ENCODE measurements at regions not wholly inside any gene's neighbourhood (a gene's known extent, or its start where the extent isn't known, plus 50 kb on each side); places are given as distances from the start of the nearest gene placed in this dataset.
"Not testable (repeated sequence)": the region's sequence is repeated elsewhere in the genome, so short reads cannot be mapped to it uniquely, and the experiment has no call there.

DNA sequence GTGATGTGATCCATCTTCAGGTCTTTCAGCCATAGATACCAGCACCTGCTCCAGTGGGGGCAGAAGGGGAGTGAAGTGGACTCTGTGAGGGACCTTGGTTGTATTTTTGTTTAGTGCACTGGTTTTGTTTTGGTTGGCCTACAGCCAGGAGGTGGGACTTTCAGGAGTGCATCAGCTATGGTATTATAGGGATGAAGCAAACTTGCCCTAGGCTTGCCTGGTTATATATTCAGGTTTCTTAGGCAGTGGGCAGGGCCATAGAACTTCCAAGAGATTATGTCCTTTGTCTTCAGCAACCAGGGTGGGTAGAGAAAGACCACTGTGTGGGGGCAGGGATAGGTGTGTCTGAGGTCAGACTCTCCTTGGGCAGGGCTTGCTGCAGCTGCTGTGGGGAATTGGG, 337.3 kb upstream of the SGO1 start:
- Histone ChIP-seq H3K36me3 (no peaks in the 10 kb centered on the region), H3K9me3 (no peaks in the 10 kb centered on the region)
- no peak for DNase-seq

DNA sequence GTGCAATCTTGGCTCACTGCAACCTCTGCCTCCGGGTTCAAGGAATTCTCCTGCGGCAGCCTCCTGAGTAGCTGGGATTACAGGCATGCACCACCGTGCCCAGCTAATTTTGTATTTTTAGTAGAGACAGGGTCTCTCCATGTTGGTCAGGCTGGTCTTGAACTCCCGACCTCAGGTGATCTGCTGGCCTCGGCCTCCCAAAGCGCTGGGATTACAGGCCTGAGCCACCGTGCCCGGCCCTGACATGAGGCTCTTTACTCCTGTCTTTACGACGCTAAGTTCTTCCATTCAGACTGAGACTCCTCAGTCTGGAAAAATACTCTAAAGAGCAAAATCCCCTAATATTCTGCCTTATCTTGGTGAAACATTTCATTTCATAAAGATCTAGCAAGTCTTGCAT, 331.3 kb upstream of the SGO1 start:
- not testable (repeated sequence) for H3K27me3 ChIP-seq; H3K4me1 ChIP-seq; DNase-seq; H3K36me3 ChIP-seq; H3K9me3 ChIP-seq; H3K4me3 ChIP-seq (ENCODE audit: low read depth, low read length)

More for the DNA sequence above, 337.3 kb upstream of the SGO1 start:
- TF ChIP-seq, protein P1, sequence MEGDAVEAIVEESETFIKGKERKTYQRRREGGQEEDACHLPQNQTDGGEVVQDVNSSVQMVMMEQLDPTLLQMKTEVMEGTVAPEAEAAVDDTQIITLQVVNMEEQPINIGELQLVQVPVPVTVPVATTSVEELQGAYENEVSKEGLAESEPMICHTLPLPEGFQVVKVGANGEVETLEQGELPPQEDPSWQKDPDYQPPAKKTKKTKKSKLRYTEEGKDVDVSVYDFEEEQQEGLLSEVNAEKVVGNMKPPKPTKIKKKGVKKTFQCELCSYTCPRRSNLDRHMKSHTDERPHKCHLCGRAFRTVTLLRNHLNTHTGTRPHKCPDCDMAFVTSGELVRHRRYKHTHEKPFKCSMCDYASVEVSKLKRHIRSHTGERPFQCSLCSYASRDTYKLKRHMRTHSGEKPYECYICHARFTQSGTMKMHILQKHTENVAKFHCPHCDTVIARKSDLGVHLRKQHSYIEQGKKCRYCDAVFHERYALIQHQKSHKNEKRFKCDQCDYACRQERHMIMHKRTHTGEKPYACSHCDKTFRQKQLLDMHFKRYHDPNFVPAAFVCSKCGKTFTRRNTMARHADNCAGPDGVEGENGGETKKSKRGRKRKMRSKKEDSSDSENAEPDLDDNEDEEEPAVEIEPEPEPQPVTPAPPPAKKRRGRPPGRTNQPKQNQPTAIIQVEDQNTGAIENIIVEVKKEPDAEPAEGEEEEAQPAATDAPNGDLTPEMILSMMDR (IDR thresholded peaks at IDR 0.05; ENCODE audit: low read depth, low read length), result no peak
- Histone ChIP-seq H3K4me1 (no peaks in the 10 kb centered on the region), H3K27me3 (no peaks in the 10 kb centered on the region), H3K4me3 (ENCODE audit: low read depth, low read length) (no peak overlapping the region)

DNA sequence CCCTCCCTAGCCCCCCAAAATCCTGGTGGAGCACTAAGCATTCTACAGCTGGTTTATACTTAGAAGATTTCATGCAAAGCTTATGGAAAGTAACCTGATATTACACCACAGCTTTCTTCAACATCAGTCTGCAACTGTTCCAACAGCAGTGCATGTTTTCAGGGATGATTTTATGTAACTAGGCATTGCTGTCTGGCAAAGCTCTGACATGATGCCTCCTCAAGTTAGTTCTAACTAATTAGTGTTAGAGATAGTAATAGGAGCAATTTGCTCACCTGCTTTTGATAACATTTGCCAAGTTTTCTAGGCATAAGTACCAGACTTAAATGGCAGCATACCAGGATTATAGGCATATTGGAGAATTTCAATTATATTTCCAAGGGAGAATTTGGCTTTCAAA, 330.3 kb upstream of the SGO1 start:
- Histone ChIP-seq H3K36me3 (no peaks in the 10 kb centered on the region), H3K27me3 (no peaks in the 10 kb centered on the region), H3K4me1 (no peaks in the 10 kb centered on the region), H3K9me3 (no peaks in the 10 kb centered on the region), H3K4me3 (ENCODE audit: low read depth, low read length) (no peak overlapping the region)
- DNase-seq, result no peak
- TF ChIP-seq, protein P1 (IDR thresholded peaks at IDR 0.05; ENCODE audit: low read depth, low read length), result no peak

DNA sequence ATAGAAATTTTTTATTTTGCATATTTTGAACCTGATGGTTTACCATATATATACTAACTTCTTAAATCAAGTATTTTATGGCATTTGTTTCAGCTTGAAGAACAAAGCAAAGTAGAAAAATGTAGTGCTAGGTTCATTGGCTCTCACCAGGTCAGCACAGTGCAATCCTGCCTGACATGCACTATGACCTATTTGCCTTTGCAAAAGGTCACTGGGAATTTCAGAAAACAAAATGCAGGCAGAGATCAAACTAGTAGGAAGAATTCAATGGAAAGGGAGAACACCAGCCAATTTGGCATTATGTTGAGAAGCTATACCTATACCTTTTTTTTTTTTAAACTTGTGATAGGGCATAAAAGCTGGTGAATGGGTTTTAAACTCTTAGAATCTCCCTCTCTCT, 329.8 kb upstream of the SGO1 start:
- TF ChIP-seq, protein P1 (IDR thresholded peaks at IDR 0.05; ENCODE audit: low read depth, low read length), result no peak
- Histone ChIP-seq H3K4me3 (ENCODE audit: low read depth, low read length) (no peak overlapping the region), H3K36me3 (no peaks in the 10 kb centered on the region), H3K9me3 (no peaks in the 10 kb centered on the region), H3K27me3 (no peaks in the 10 kb centered on the region), H3K4me1 (no peaks in the 10 kb centered on the region)
- DNase-seq, result no peak

DNA sequence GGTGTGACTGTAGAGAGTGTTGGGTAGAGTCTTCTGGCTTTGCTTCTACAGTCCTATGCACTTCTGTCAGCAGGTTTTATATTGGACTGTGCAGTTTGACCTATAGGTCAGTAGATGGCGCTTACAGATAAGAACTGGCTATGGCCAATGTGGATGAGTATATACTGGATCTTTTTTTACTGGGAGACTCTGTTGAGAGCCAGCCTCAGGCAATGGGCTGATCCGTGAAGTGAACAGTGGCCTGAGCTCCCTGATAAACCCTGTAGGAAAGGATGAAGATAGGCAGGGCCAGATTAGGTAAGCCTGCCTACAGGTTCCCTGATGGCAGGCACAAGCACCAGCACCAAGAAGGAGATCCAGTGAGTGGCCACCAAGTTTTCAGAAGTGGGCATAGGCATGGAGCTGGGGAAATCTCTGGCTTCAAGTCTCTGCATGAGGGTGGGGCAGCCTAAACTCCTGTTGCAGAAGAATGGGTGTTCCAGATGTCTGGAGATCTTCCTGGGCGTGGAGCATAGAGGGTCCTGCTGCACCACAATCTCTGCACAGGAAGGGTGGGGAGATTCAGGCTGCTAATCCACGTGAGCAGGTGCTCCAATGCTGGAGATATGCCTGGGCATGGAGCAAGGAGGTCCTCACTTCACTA, 326.0 kb upstream of the SGO1 start:
- no peaks in the 10 kb centered on the region for H3K4me1 ChIP-seq
- no peaks in the 10 kb centered on the region for H3K9me3 ChIP-seq
- no peak for DNase-seq
- H3K36me3 ChIP-seq, result no peaks in the 10 kb centered on the region
- TF ChIP-seq, protein P1 (IDR thresholded peaks at IDR 0.05; ENCODE audit: low read depth, low read length), result peak; percentile 16; the same call in 1 of the 2 replicates
- H3K27me3 ChIP-seq, result no peaks in the 10 kb centered on the region
- H3K4me3 ChIP-seq (ENCODE audit: low read depth, low read length), result no peak overlapping the region

DNA sequence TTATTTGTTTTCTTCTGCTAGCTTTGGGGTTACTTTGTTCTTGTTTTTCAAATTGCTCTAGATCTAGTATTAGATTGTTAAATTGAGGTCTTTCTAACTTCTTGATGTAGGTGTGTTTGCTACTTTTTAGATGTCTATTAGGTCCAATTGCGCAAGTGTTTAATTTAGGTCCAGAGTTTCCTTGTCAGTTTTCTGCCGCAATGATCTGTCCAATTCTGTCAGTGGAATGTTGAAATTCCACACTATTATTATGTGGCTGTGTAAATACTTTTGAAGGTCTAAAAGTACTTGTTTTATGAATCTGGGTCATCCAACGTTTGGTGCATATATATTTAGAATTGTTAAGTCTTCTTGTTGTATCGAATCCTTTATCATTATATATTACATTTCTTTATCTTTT, 324.4 kb upstream of the SGO1 start:
- no peak for DNase-seq
- Histone ChIP-seq H3K36me3 (no peaks in the 10 kb centered on the region), H3K27me3 (no peaks in the 10 kb centered on the region), H3K4me3 (ENCODE audit: low read depth, low read length) (no peak overlapping the region), H3K9me3 (no peaks in the 10 kb centered on the region), H3K4me1 (no peaks in the 10 kb centered on the region)
- TF ChIP-seq, protein P1 (IDR thresholded peaks at IDR 0.05; ENCODE audit: low read depth, low read length), result no peak

Measured in BE2C (cell line).